ENCODE measurements at regions not wholly inside any gene's neighbourhood (a gene's known extent, or its start where the extent isn't known, plus 50 kb on each side); places are given as distances from the start of the nearest gene placed in this dataset.
"Not testable (repeated sequence)": the region's sequence is repeated elsewhere in the genome, so short reads cannot be mapped to it uniquely, and the experiment has no call there.

- H3K9me3 ChIP-seq (ENCODE audit: severe bottlenecking): no peaks in the 10 kb centered on the region
- no peak for DNase-seq
- no peaks in the 10 kb centered on the region for H3K36me3 ChIP-seq
- no peak for TF ChIP-seq CTCF (IDR thresholded peaks at IDR 0.05; ENCODE audit: low read depth, low read length)
- H3K4me3 ChIP-seq (ENCODE audit: low read depth, low read length): no peak overlapping the region
- no peaks in the 10 kb centered on the region for H3K27me3 ChIP-seq (ENCODE audit: insufficient read depth, low read depth, severe bottlenecking)
- H3K27ac ChIP-seq: no peak overlapping the region
These were observed 512.8 kb upstream of the PCDH7 start for GRCh38 chr4:30207389-30207788.

GRCh38 chr4:30208731-30209435 lies 511.3 kb upstream of the PCDH7 start:
- Histone ChIP-seq H3K4me3 (ENCODE audit: low read depth, low read length) (no peak overlapping the region), H3K36me3 (no peaks in the 10 kb centered on the region), H3K9me3 (ENCODE audit: severe bottlenecking) (no peaks in the 10 kb centered on the region), H3K27ac (no peak overlapping the region), H3K27me3 (ENCODE audit: insufficient read depth, low read depth, severe bottlenecking) (no peaks in the 10 kb centered on the region)
- no peak for TF ChIP-seq CTCF (IDR thresholded peaks at IDR 0.05; ENCODE audit: low read depth, low read length)
- DNase-seq: no peak

GRCh38 chr4:30215973-30216372 lies 504.2 kb upstream of the PCDH7 start:
- H3K36me3 ChIP-seq; H3K27me3 ChIP-seq (ENCODE audit: insufficient read depth, low read depth, severe bottlenecking); H3K9me3 ChIP-seq (ENCODE audit: severe bottlenecking); DNase-seq; H3K4me3 ChIP-seq (ENCODE audit: low read depth, low read length); H3K27ac ChIP-seq: not testable (repeated sequence)

GRCh38 chr4:30245140-30245539 lies 475.0 kb upstream of the PCDH7 start:
- no peak for TF ChIP-seq CTCF (IDR thresholded peaks at IDR 0.05; ENCODE audit: low read depth, low read length)
- Histone ChIP-seq H3K36me3 (no peaks in the 10 kb centered on the region), H3K9me3 (ENCODE audit: severe bottlenecking) (no peaks in the 10 kb centered on the region), H3K27me3 (ENCODE audit: insufficient read depth, low read depth, severe bottlenecking) (no peaks in the 10 kb centered on the region), H3K27ac (no peak overlapping the region), H3K4me3 (ENCODE audit: low read depth, low read length) (no peak overlapping the region)
- DNase-seq: no peak

GRCh38 chr4:30256116-30256832 lies 463.9 kb upstream of the PCDH7 start:
- Histone ChIP-seq H3K36me3 (no peaks in the 10 kb centered on the region), H3K4me3 (ENCODE audit: low read depth, low read length) (no peak overlapping the region), H3K27me3 (ENCODE audit: insufficient read depth, low read depth, severe bottlenecking) (no peaks in the 10 kb centered on the region), H3K9me3 (ENCODE audit: severe bottlenecking) (no peaks in the 10 kb centered on the region), H3K27ac (no peak overlapping the region)
- TF ChIP-seq CTCF (IDR thresholded peaks at IDR 0.05; ENCODE audit: low read depth, low read length): no peak
- DNase-seq: no peak

GRCh38 chr4:30258949-30259348 lies 461.2 kb upstream of the PCDH7 start:
- no peak for TF ChIP-seq CTCF (IDR thresholded peaks at IDR 0.05; ENCODE audit: low read depth, low read length)
- H3K9me3 ChIP-seq (ENCODE audit: severe bottlenecking): no peaks in the 10 kb centered on the region
- no peak for DNase-seq

More at GRCh38 chr4:30258949-30259348, 461.2 kb upstream of the PCDH7 start:
- Histone ChIP-seq H3K4me3 (ENCODE audit: low read depth, low read length) (no peak overlapping the region), H3K27me3 (ENCODE audit: insufficient read depth, low read depth, severe bottlenecking) (no peaks in the 10 kb centered on the region), H3K36me3 (no peaks in the 10 kb centered on the region), H3K27ac (no peak overlapping the region)

Measured in WERI-Rb-1 (cell line).